ENCODE measurements at regions not wholly inside any gene's neighbourhood (a gene's known extent, or its start where the extent isn't known, plus 50 kb on each side); places are given as distances from the start of the nearest gene placed in this dataset.

- Mint-ChIP-seq H3K27ac (ENCODE audit: unreplicated experiment) (no peak overlapping the region), H3K9me3 (ENCODE audit: unreplicated experiment) (peaks cover 2% of the 10 kb centered on the region), H3K36me3 (ENCODE audit: unreplicated experiment) (no peaks in the 10 kb centered on the region), H3K4me1 (ENCODE audit: low read depth, unreplicated experiment) (peaks cover 17% of the 10 kb centered on the region), H3K27me3 (ENCODE audit: unreplicated experiment) (peaks cover 6% of the 10 kb centered on the region), H3K4me3 (ENCODE audit: unreplicated experiment) (no peak overlapping the region)
- DNase-seq: no peak
- no peak for TF ChIP-seq CTCF (IDR thresholded peaks at IDR 0.05; ENCODE audit: partially characterized antibody, unreplicated experiment)
Observed at GRCh38 chr1:234896477-234897389, 231.9 kb downstream of the TOMM20 start.

- Mint-ChIP-seq H3K27ac (ENCODE audit: unreplicated experiment) (no peak overlapping the region), H3K9me3 (ENCODE audit: unreplicated experiment) (no peaks in the 10 kb centered on the region), H3K36me3 (ENCODE audit: unreplicated experiment) (no peaks in the 10 kb centered on the region), H3K27me3 (ENCODE audit: unreplicated experiment) (peaks cover 6% of the 10 kb centered on the region), H3K4me1 (ENCODE audit: low read depth, unreplicated experiment) (peaks cover 9% of the 10 kb centered on the region), H3K4me3 (ENCODE audit: unreplicated experiment) (no peak overlapping the region)
- TF ChIP-seq CTCF (IDR thresholded peaks at IDR 0.05; ENCODE audit: partially characterized antibody, unreplicated experiment): no peak
- DNase-seq: no peak
Observed at GRCh38 chr1:234893725-234894630, 234.7 kb downstream of the TOMM20 start.

GRCh38 chr1:234893359-234893724 is 235.3 kb downstream of the TOMM20 start:
- H3K4me3 Mint-ChIP-seq (ENCODE audit: unreplicated experiment): no peak overlapping the region
- no peaks in the 10 kb centered on the region for H3K36me3 Mint-ChIP-seq (ENCODE audit: unreplicated experiment)
- peaks cover 1% of the 10 kb centered on the region for H3K9me3 Mint-ChIP-seq (ENCODE audit: unreplicated experiment)
- H3K27me3 Mint-ChIP-seq (ENCODE audit: unreplicated experiment): peaks cover 6% of the 10 kb centered on the region
- TF ChIP-seq CTCF (IDR thresholded peaks at IDR 0.05; ENCODE audit: partially characterized antibody, unreplicated experiment): no peak
- H3K27ac Mint-ChIP-seq (ENCODE audit: unreplicated experiment): no peak overlapping the region
- peaks cover 9% of the 10 kb centered on the region for H3K4me1 Mint-ChIP-seq (ENCODE audit: low read depth, unreplicated experiment)
- DNase-seq: no peak

GRCh38 chr1:234892642-234893041 is 236.0 kb downstream of the TOMM20 start:
- no peak for TF ChIP-seq CTCF (IDR thresholded peaks at IDR 0.05; ENCODE audit: partially characterized antibody, unreplicated experiment)
- no peak overlapping the region for H3K27ac Mint-ChIP-seq (ENCODE audit: unreplicated experiment)
- peaks cover 4% of the 10 kb centered on the region for H3K4me1 Mint-ChIP-seq (ENCODE audit: low read depth, unreplicated experiment)
- peaks cover 2% of the 10 kb centered on the region for H3K9me3 Mint-ChIP-seq (ENCODE audit: unreplicated experiment)
- no peaks in the 10 kb centered on the region for H3K36me3 Mint-ChIP-seq (ENCODE audit: unreplicated experiment)
- peaks cover 3% of the 10 kb centered on the region for H3K27me3 Mint-ChIP-seq (ENCODE audit: unreplicated experiment)
- no peak overlapping the region for H3K4me3 Mint-ChIP-seq (ENCODE audit: unreplicated experiment)
- no peak for DNase-seq
